OCI-LY7 (cell line): ENCODE measurements at regions not wholly inside any gene's neighbourhood (a gene's known extent, or its start where the extent isn't known, plus 50 kb on each side); places are given as distances from the start of the nearest gene placed in this dataset.

ENCODE experiments used
- BruUV-seq: library from RNA; stranded (reverse); fragments of 400-500 nt; replicated peaks from 2 replicates; lab custom pipeline; 2021; lab: Mats Ljungman, UMichigan
- CTCF ChIA-PET: fragments of 300-600 bp; sonication (Branson Sonifier 250); formaldehyde crosslinking; loops from one replicate; lab custom pipeline; 2022; ENCODE audit warnings: antibody characterized with exemption; ENCODE audit not compliant: unreplicated experiment; lab: Charles Lee
- POLR2A ChIA-PET: fragments of 300-600 bp; sonication (Branson Sonifier 250); formaldehyde crosslinking; loops from one replicate; lab custom pipeline; 2022; ENCODE audit warnings: antibody characterized with exemption; lab: Charles Lee
- DNase-seq: peaks from one replicate; pipeline ENCODE4 v3.0.0-alpha.2; 2015; ENCODE audit warnings: low spot score
- H2AFZ ChIP-seq: fragments of 200-600 bp; sonication (generic), shearing (Covaris generic); 2 replicates; pipeline ENCODE4 v1.6.1; 2014; ENCODE audit warnings: mild to moderate bottlenecking, antibody characterized with exemption, low read length, moderate library complexity
- H3K27ac ChIP-seq: fragments of 200-600 bp; sonication (generic); 2 replicates; pipeline ENCODE4 v1.5.1; 2014; ENCODE audit warnings: mixed run types, low read depth, mild to moderate bottlenecking, moderate library complexity, low read length, inconsistent platforms; ENCODE audit not compliant: poor library complexity, severe bottlenecking
- H3K36me3 ChIP-seq: fragments of 200-600 bp; sonication (generic); 2 replicates; pipeline ENCODE4 v1.6.1; 2014; ENCODE audit warnings: mild to moderate bottlenecking, antibody characterized with exemption, low read length, moderate library complexity, mixed read lengths; ENCODE audit not compliant: insufficient read depth
- H3K4me1 ChIP-seq: fragments of 200-600 bp; sonication (generic); 2 replicates; pipeline ENCODE4 v1.5.1; 2014; ENCODE audit warnings: mild to moderate bottlenecking, low read length; ENCODE audit not compliant: insufficient read depth, poor library complexity, severe bottlenecking
- H3K4me2 ChIP-seq: fragments of 200-600 bp; sonication (generic); 2 replicates; pipeline ENCODE4 v1.6.1; 2014; ENCODE audit warnings: mild to moderate bottlenecking, low read length
- H3K4me3 ChIP-seq: fragments of 200-600 bp; sonication (generic); 2 replicates; pipeline ENCODE4 v1.5.1; 2014; ENCODE audit warnings: mild to moderate bottlenecking, low read depth, low read length; ENCODE audit not compliant: poor library complexity, severe bottlenecking
- H3K79me2 ChIP-seq: fragments of 200-600 bp; sonication (generic); 2 replicates; pipeline ENCODE4 v1.6.1; 2016; ENCODE audit warnings: low read depth, mild to moderate bottlenecking, low read length, moderate library complexity, mixed read lengths; ENCODE audit not compliant: insufficient read depth
- H3K9me2 ChIP-seq: fragments of 200-600 bp; sonication (generic); 2 replicates; pipeline ENCODE4 v1.6.1; 2016; ENCODE audit warnings: mild to moderate bottlenecking, low read length, mixed read lengths; ENCODE audit not compliant: insufficient read depth
- H3K9me3 ChIP-seq: fragments of 200-600 bp; sonication (generic); 2 replicates; pipeline ENCODE4 v1.6.1; 2014; ENCODE audit warnings: mild to moderate bottlenecking, mixed run types, low read length, mixed read lengths
- H4K20me1 ChIP-seq: fragments of 200-600 bp; sonication (generic); 2 replicates; pipeline ENCODE4 v1.6.1; 2014; ENCODE audit warnings: mild to moderate bottlenecking, antibody characterized with exemption, low read length, moderate library complexity, mixed read lengths; ENCODE audit not compliant: insufficient read depth
- CTCF ChIP-seq: fragments of 200-600 bp; sonication (generic); conservative IDR thresholded peaks from 2 replicates; pipeline ENCODE4 v1.5.1; 2014; ENCODE audit warnings: mild to moderate bottlenecking, antibody characterized with exemption, low read length, moderate library complexity, mixed read lengths
- EZH2phosphoT487 ChIP-seq: fragments of 200-600 bp; sonication (generic); IDR thresholded peaks from 2 replicates; pipeline ENCODE4 v1.6.1; 2018; ENCODE audit warnings: low read depth, borderline replicate concordance, mild to moderate bottlenecking, mixed run types, antibody characterized with exemption, low read length, moderate library complexity, mixed read lengths
- intact Hi-C: fragments of 100-400 bp; cut with micrococcal nuclease; formaldehyde crosslinking; loops from one replicate; pipeline ENCODE4 v1.10.0; 2022; ENCODE audit not compliant: unreplicated experiment

- no TSS peak for BruUV-seq
- TF ChIP-seq CTCF (no peak), EZH2phosphoT487 (no peak)
- POLR2A ChIA-PET = no interaction called here
- no peaks in the 10 kb centered on the region for H3K4me1 ChIP-seq
- H3K9me2 ChIP-seq = no peaks in the 10 kb centered on the region
- intact Hi-C loops = no loop called here
- no peaks in the 10 kb centered on the region for H3K36me3 ChIP-seq
- CTCF ChIA-PET = no interaction called here
- no peak for DNase-seq
- H2AFZ ChIP-seq = no peak overlapping the region
- no peak overlapping the region for H3K27ac ChIP-seq
- no peak overlapping the region for H3K4me2 ChIP-seq
- no peaks in the 10 kb centered on the region for H4K20me1 ChIP-seq
- H3K9me3 ChIP-seq = no peaks in the 10 kb centered on the region
- no peaks in the 10 kb centered on the region for H3K79me2 ChIP-seq
- H3K4me3 ChIP-seq = no peak overlapping the region
Observed at GRCh38 chr2:236857781-236858180, 227.9 kb upstream of the COPS8 start.

DNA sequence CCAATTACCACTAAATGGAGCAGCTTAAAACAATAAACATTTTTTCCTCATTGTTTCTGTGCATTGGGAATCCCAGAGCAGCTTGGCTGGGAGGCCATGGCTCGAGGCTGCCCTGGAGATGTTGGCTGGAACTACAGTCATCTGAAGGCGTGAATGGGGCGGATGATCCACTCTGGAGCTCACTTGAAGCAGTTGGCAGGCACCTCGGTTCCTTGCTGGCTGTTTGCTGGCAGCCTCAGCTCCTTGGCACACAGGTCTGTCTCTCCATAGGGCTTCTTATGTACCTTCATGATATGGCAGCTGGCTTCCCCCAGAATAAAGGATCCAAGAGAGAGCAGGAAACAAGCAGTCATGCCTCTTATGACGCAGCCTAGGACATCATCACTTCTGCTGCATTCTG, 227.0 kb upstream of the COPS8 start:
- Histone ChIP-seq H4K20me1 (no peaks in the 10 kb centered on the region), H3K36me3 (no peaks in the 10 kb centered on the region), H2AFZ (no peak overlapping the region), H3K9me3 (no peaks in the 10 kb centered on the region), H3K4me3 (no peak overlapping the region), H3K27ac (no peak overlapping the region), H3K4me2 (no peak overlapping the region), H3K79me2 (no peaks in the 10 kb centered on the region), H3K4me1 (no peaks in the 10 kb centered on the region), H3K9me2 (no peaks in the 10 kb centered on the region)
- intact Hi-C loops = no loop called here
- no TSS peak for BruUV-seq
- POLR2A ChIA-PET = no interaction called here
- TF ChIP-seq CTCF (no peak), EZH2phosphoT487 (no peak)
- DNase-seq = no peak
- CTCF ChIA-PET = no interaction called here

DNA sequence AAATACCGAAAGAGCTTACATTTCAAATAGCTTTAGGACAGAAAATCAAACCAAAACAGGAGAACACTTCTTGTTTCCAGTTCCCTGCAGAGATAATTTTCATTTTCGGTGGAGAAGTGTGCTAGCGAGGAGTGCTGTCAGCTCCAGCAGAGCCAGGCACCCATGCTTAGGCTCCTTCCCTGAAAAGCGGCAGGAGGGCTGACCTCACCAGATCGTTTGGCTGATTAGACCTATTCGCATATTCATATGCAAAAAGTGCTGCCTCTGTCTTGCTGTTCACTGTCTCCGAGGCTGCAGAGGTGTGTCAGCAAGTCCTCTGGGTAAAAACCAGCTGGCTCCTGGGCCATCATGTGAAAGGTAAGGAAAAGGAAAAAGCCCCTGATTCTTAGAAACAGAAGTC, 225.8 kb upstream of the COPS8 start:
- no peaks in the 10 kb centered on the region for H4K20me1 ChIP-seq
- no peak overlapping the region for H3K27ac ChIP-seq
- no peaks in the 10 kb centered on the region for H3K79me2 ChIP-seq
- H3K4me3 ChIP-seq = no peak overlapping the region
- ChIA-PET POLR2A (no interaction called here), CTCF (no interaction called here)
- H3K36me3 ChIP-seq = no peaks in the 10 kb centered on the region
- no peak for DNase-seq
- TF ChIP-seq EZH2phosphoT487 = no peak
- TF ChIP-seq CTCF = no peak
- H3K9me3 ChIP-seq = no peaks in the 10 kb centered on the region
- no peak overlapping the region for H3K4me2 ChIP-seq
- H2AFZ ChIP-seq = no peak overlapping the region
- H3K9me2 ChIP-seq = no peaks in the 10 kb centered on the region
- intact Hi-C loops = no loop called here
- no peaks in the 10 kb centered on the region for H3K4me1 ChIP-seq
- BruUV-seq = no TSS peak
